Brain pericyte (primary cell): ENCODE measurements at regions not wholly inside any gene's neighbourhood (a gene's known extent, or its start where the extent isn't known, plus 50 kb on each side); places are given as distances from the start of the nearest gene placed in this dataset.

Experiments
- DNase-seq: peaks from one replicate; pipeline ENCODE4 v3.0.0-alpha.2; 2012; ENCODE audit warnings: low read depth, low spot score

GRCh38 chr2:118290411-118291250, 202.4 kb downstream of the INSIG2 start:
- no peak for DNase-seq

GRCh38 chr2:118279005-118279404, 190.7 kb downstream of the INSIG2 start:
- DNase-seq: no peak

GRCh38 chr2:118278046-118278445, 189.8 kb downstream of the INSIG2 start:
- no peak for DNase-seq

- no peak for DNase-seq
Observed at GRCh38 chr2:118274841-118275510, 186.7 kb downstream of the INSIG2 start.

- no peak for DNase-seq
Observed at GRCh38 chr2:118272391-118272790, 184.1 kb downstream of the INSIG2 start.

- DNase-seq: no peak
Observed at GRCh38 chr2:118269408-118270051, 181.3 kb downstream of the INSIG2 start.

GRCh38 chr2:118268268-118268667, 180.0 kb downstream of the INSIG2 start:
- no peak for DNase-seq

GRCh38 chr2:118265873-118266455, 177.7 kb downstream of the INSIG2 start:
- no peak for DNase-seq

GRCh38 chr2:118264232-118264990, 176.1 kb downstream of the INSIG2 start:
- DNase-seq: no peak

GRCh38 chr2:118257696-118258095, 169.4 kb downstream of the INSIG2 start:
- DNase-seq: no peak

- no peak for DNase-seq
Observed at GRCh38 chr2:118255771-118256372, 167.6 kb downstream of the INSIG2 start.

GRCh38 chr2:118255301-118255700, 167.0 kb downstream of the INSIG2 start:
- no peak for DNase-seq

- DNase-seq: no peak
Observed at GRCh38 chr2:118254116-118254515, 165.8 kb downstream of the INSIG2 start.

- DNase-seq: no peak
Observed at GRCh38 chr2:118251427-118251826, 163.2 kb downstream of the INSIG2 start.

- no peak for DNase-seq
Observed at GRCh38 chr2:118250463-118250862, 162.2 kb downstream of the INSIG2 start.

GRCh38 chr2:118250001-118250400, 161.7 kb downstream of the INSIG2 start:
- no peak for DNase-seq

GRCh38 chr2:118249531-118249930, 161.3 kb downstream of the INSIG2 start:
- no peak for DNase-seq

GRCh38 chr2:118246726-118247125, 158.5 kb downstream of the INSIG2 start:
- no peak for DNase-seq

GRCh38 chr2:118246079-118246478, 157.8 kb downstream of the INSIG2 start:
- no peak for DNase-seq

GRCh38 chr2:118244686-118245085, 156.4 kb downstream of the INSIG2 start:
- DNase-seq: no peak

GRCh38 chr2:118243031-118243430, 154.8 kb downstream of the INSIG2 start:
- no peak for DNase-seq
